Adrenal gland (tissue), 5 donors: ENCODE measurements at regions not wholly inside any gene's neighbourhood (a gene's known extent, or its start where the extent isn't known, plus 50 kb on each side); places are given as distances from the start of the nearest gene placed in this dataset.

Source experiments
- CTCF ChIP-seq, 6 experiments: fragments of 450-650 bp in 4 of 6; fragments of 200-600 bp in 2 of 6; sonication (generic) in 1 of 6; IDR thresholded peaks; 1 replicate in 5 of 6; 2 replicates in 1 of 6; pipeline versions ENCODE4 v1.5.1 to v1.8.0; 2016 to 2021; ENCODE audit warnings: antibody characterized with exemption in 6 of 6, mild to moderate bottlenecking in 2 of 6, moderate library complexity in 1 of 6
- POLR2A ChIP-seq, 2 donors: fragments of 450-650 bp; IDR thresholded peaks; one replicate each; pipeline ENCODE4 v1.6.1; 2017; ENCODE audit warnings: antibody characterized with exemption in 2 of 2, mild to moderate bottlenecking in 2 of 2, moderate library complexity in 1 of 2
- donor health status: DM: no; HTN: no; CAD: no.

GRCh38 chr20:6714279-6714711 is 53.2 kb upstream of the BMP2 start:
- TF ChIP-seq CTCF (IDR thresholded peaks at IDR 0.05), result no peak
- TF ChIP-seq POLR2A (IDR thresholded peaks at IDR 0.05), result no peak
